ENCODE measurements at regions not wholly inside any gene's neighbourhood (a gene's known extent, or its start where the extent isn't known, plus 50 kb on each side); places are given as distances from the start of the nearest gene placed in this dataset.

- TF ChIP-seq PRDM15 (CRISPR knock-in tag; IDR thresholded peaks at IDR 0.05) = no peak
- no peak for TF ChIP-seq GABPB1 (CRISPR knock-in tag; IDR thresholded peaks at IDR 0.05)
Measured at GRCh38 chr18:46373131-46373530, 268.9 kb downstream of the HAUS1 start.
